ENCODE measurements at regions not wholly inside any gene's neighbourhood (a gene's known extent, or its start where the extent isn't known, plus 50 kb on each side); places are given as distances from the start of the nearest gene placed in this dataset.

DNA sequence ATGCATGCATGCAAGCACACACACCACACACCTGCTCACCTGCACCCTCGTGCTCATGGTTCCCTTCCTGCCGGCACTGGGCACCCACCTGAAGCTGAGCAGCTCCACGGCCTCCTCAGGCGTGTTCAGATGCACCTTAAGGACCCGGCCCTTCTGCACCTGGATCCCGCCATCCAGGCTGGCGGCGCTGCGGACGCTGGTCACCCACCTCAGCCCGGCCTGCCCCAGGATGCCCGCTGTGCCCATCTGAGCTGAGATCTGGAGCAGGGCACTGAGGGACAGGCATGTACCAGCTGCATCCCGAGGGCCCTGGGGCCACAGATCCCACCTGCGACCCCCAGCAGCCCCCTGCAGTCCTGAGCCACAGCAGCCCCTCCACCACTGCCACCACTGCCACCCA lies 110.0 kb downstream of the LITAF start:
- DNase-seq = no peak

GRCh38 chr16:11478431-11479119 lies 108.1 kb downstream of the LITAF start:
- no peak for DNase-seq

DNA sequence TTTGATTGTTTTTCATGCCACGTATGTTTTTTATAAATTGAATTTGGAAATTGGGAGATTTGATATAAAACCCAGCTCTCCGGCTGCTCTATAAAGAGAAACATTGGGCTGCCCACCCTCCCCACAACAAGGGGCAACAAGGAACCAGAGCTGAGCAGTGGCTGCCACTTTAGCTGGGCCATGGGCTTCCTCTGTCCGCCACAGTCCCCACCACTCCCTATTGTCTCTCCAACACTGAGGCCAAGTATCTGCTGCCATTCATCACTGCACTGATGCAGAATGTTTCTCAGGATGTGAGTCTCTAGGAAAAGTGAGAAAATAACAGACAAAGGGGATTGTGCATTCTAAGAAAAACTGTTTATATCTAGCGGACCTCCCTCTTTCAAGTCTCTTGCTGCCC lies 106.8 kb downstream of the LITAF start:
- DNase-seq = no peak

DNA sequence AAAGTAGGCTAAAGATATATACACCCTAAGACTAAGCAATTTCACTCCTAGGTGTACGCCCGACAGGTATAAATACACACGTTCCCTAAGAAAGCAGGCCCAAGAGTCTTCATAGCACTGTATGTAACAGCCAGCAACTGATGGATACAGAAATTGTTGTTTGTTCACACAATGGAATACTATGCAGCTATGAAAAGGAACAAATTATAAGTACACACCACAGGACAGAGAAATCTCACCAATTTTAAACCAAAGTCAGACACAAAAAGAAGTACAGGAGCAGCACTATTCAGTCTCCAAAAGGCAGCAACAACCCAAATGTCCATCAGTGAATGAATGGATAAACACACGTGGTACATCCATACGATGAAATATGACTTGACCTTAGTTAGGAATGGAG lies 106.1 kb downstream of the LITAF start:
- no peak for DNase-seq

GRCh38 chr16:11481987-11482386 lies 104.7 kb downstream of the LITAF start:
- no peak for DNase-seq

GRCh38 chr16:11482946-11483748 lies 103.6 kb downstream of the LITAF start:
- DNase-seq = no peak

- DNase-seq = no peak
Measured at GRCh38 chr16:11484691-11485258, 101.9 kb downstream of the LITAF start.

DNA sequence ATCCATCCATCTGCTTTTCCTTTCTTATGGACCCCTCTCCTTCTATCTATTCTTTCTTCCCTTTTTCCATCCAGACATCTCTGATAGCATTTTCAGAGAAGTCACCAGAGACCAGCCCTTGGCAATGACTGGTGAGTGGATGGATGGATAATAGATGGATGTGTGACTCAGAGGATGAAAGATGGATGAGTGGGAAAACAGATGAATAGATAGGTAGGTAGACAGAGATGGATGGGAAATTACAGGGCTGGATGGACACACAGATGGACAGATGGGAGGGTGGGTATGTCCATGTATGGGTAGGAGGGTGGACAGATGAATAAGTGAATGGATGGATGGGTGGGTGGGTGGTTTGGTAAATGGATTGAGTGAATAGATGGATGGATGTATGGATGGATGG lies 101.0 kb downstream of the LITAF start:
- no peak for DNase-seq

GRCh38 chr16:11487289-11487688 lies 99.4 kb downstream of the LITAF start:
- DNase-seq = no peak

- DNase-seq = no peak
Measured at GRCh38 chr16:11488304-11488703, 98.4 kb downstream of the LITAF start.

- DNase-seq = no peak
Measured at GRCh38 chr16:11491524-11491923, 95.2 kb downstream of the LITAF start.

DNA sequence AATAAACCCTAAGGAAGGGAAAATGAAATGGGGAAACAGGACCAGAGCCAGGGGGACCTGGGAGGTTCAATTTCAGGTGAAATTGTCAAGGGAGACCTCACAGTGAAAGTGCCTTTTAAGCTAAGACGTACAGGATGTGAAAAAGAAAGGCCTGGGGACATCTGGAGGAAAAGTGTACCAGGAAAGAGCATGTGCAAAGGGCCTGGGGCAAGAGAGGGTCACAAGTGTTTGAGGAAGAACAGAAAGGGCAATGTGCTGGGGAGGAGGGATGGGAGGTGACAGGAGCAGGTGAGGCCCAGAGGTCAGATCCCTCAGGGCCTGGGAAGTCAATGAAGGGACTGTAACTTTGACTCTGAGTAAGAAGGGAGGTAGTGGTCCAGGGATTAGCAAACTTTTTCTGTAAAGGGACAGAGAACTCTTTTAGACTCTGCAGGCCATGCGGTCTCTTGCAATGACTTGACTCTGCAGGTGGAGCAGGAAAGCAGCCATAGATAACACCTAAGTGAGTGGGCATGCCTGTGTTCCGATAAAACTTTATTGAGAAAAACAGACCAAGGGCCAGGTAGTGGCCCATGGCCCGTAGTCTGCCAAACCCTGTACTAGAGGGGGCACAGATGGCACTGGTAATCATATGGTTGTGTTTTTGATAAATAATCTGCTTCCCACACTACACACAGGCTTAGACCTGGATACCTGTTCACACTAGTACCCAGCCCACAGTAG lies 93.8 kb downstream of the LITAF start:
- DNase-seq = no peak

GRCh38 chr16:11493531-11493929 lies 93.2 kb downstream of the LITAF start:
- DNase-seq = no peak

DNA sequence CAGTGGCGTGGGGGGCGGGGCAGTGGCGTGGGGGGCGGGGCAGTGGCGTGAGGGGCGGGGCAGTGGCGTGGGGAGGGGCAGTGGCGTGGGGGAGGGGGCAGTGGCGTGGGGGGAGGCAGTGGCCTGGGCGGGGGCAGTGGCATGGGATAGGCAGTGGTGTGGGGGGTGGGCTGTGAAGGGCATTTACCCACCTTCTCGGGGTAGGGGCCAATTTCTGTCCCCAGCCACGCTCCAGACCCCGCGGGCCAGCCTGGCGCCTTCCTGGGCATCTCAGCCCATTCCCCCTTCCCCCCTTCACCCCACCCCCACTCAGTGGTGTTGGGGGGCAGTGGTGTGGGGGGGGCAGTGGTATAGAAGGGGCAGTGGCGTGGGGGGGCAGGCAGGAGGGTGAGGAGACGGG lies 92.7 kb downstream of the LITAF start:
- no peak for DNase-seq

- no peak for DNase-seq
Measured at GRCh38 chr16:11494433-11494832, 92.3 kb downstream of the LITAF start.

DNA sequence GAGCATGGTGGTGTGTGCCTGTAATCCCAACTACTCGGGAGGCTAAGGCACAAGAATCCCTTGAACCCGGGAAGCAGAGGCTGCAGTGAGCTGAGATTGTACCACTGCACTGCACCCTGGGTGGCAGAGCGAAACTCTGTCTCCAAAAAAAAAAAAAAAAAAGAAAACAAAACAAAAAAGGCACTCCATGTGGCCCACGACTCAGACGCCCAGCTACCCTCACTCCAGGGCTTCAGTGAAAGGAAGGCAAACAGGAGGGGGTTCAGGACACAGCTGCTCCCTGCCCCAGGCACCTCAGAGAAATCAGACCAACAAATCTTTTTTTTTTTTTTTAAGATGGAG lies 91.7 kb downstream of the LITAF start:
- DNase-seq = no peak
